Astrocyte (in vitro differentiated cells and primary cell): ENCODE measurements at regions not wholly inside any gene's neighbourhood (a gene's known extent, or its start where the extent isn't known, plus 50 kb on each side); places are given as distances from the start of the nearest gene placed in this dataset.

Experiments used
- CTCF ChIP-seq: IDR thresholded peaks from 2 replicates; pipeline ENCODE4 v1.5.1; 2011; ENCODE audit warnings: low read depth, mild to moderate bottlenecking, inconsistent platforms, low read length, moderate library complexity; ENCODE audit not compliant: insufficient read depth
- EZH2 ChIP-seq: IDR thresholded peaks from 2 replicates; pipeline ENCODE4 v1.6.1; 2012; ENCODE audit warnings: mild to moderate bottlenecking, low read length, inconsistent platforms; ENCODE audit not compliant: insufficient read depth

GRCh38 chr13:37319031-37319443 is 213.6 kb upstream of the CSNK1A1L start:
- no peak for TF ChIP-seq CTCF
- no peak for TF ChIP-seq EZH2
